ENCODE measurements at regions not wholly inside any gene's neighbourhood (a gene's known extent, or its start where the extent isn't known, plus 50 kb on each side); places are given as distances from the start of the nearest gene placed in this dataset.

DNA sequence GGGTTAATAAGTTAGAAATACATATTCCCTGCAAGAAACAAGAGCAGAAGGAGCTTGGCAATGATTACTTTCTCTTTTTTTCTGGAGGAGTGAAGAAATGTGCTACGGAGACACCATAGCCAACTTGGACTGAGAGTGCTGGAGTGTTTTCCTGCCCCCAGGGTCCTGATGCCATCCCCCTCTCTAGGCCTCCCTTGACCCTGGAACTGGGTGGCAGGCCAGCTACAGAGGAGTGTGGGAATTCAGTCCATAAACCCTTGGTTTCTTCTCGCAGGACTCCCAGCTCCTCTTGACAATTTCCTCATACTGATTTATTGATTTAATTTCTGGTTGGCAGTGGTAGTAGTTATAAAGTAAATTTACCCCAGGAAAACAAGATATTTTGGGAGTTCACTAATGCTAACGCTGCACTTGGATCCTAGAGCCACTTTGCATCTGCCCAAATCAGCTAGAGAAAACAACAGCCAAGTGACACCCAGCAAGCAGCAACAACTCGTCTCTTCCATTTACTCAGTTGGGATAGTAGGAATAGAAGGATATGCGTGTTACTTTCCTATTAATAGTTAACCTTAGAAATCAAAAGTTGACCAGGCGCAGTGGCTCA is 76.4 kb upstream of the CELF2 start:
- no peak for DNase-seq (ENCODE audit: low spot score)

DNA sequence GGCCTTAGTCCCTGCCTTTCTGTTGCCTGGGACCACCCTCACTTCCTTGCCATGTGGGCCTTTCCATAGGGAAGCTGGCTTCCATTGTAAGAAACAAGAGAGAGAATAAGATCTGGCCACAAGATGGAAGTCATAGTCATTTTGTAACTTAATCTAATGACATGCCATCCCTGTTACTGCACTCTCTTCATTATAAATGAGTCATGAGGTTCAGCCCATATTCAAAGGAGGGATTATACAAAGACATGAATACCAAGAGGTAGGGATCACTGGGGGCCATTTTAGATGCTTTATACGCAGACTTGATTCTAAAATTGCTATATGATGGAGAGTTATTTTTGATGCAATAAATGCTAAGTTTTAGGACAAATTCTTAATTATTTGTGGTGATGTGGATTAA is 75.2 kb upstream of the CELF2 start:
- DNase-seq (ENCODE audit: low spot score), result no peak

GRCh38 chr10:10946081-10946480 is 71.6 kb upstream of the CELF2 start:
- no peak for DNase-seq (ENCODE audit: low spot score)

GRCh38 chr10:10946801-10947200 is 70.9 kb upstream of the CELF2 start:
- no peak for DNase-seq (ENCODE audit: low spot score)

DNA sequence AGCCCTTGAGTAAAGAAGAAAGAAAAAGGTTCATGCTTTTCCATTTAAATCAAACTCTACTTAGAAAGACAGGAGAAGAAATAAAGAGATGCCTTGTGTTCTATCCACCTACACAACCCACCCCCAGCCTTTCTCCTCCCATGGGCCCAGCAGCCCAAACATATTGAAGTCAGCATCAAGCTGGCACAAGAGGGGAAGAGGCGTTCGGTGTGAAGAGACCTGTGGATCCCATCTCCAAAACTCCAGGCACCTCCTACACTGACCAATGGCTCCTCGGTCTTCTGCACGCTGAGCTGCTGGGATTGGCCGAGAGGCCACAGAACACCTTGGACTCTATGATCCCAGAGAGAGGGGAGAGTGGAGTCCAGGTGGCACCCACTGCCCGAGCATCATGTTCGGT is 66.0 kb upstream of the CELF2 start:
- DNase-seq (ENCODE audit: low spot score), result no peak

- no peak for DNase-seq (ENCODE audit: low spot score)
These were observed 64.9 kb upstream of the CELF2 start for GRCh38 chr10:10952800-10953199.

GRCh38 chr10:10956681-10957542 is 60.8 kb upstream of the CELF2 start:
- no peak for DNase-seq (ENCODE audit: low spot score)

DNA sequence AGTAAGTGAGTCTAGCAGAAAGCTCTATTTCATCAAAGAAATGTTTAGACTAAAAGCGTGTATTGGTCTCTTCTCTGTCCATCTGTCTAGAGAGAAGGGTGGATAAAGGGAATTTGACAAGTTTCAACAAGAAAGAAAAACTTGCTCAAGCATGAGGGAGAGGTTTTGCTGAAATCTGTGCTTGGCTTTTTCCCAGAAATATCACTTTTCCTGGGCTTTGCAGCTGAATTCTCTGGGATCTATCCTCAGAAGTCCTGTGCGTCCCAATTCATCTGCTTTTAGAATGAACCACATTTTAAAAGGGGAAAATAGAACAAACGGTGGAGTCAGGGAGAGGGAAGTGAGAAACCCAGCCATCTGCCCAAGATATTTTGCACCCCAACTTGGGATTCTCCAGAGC is 59.6 kb upstream of the CELF2 start:
- no peak for DNase-seq (ENCODE audit: low spot score)

DNA sequence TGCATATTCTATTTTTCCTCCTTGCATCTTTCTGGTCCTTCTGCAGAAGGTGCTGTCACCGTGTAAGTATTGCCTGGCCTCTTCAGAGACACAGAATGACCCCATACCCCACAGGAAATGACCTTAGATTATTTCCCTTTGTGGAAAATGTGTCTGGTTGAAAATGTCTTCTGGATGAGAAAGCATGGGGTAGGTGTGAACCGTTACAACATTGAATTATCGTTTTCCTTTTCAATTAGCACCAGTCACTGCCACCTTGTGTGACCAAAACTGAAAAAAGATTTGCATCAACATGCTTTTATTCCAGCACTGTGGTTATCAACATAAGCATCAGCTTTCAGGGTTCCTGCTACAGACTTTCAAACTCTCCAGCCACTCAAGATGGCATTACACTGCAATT is 58.0 kb upstream of the CELF2 start:
- no peak for DNase-seq (ENCODE audit: low spot score)

DNA sequence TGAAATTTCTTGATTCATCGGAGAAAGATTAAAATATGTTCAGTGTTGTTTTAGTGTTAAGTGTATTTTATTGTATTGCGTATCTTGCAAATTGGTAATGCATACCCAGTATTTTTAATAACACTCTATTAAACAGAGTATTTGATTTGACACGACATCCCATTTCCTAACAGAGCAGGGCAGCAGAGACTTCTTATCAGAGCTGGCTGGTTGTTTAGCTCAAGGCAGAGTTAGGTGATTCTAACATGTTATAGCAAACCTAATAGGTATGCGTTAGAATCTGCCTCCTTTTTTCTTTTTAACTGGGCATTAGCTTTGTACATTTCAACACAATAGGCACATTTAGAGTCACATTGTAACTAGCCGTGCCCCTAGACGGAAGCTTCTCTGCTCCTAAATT is 57.1 kb upstream of the CELF2 start:
- no peak for DNase-seq (ENCODE audit: low spot score)

- no peak for DNase-seq (ENCODE audit: low spot score)
These were observed 56.6 kb upstream of the CELF2 start for GRCh38 chr10:10961072-10961471.

GRCh38 chr10:10967029-10967428 is 50.6 kb upstream of the CELF2 start:
- DNase-seq (ENCODE audit: low spot score), result no peak

GRCh38 chr10:10967581-10968256 is 50.0 kb upstream of the CELF2 start:
- no peak for DNase-seq (ENCODE audit: low spot score)
